Medulla oblongata (tissue), 1 donor: ENCODE measurements at regions not wholly inside any gene's neighbourhood (a gene's known extent, or its start where the extent isn't known, plus 50 kb on each side); places are given as distances from the start of the nearest gene placed in this dataset.
"Not testable (repeated sequence)": the region's sequence is repeated elsewhere in the genome, so short reads cannot be mapped to it uniquely, and the experiment has no call there.

Experiments
- DNase-seq: peaks from one replicate; pipeline ENCODE4 v3.0.0-alpha.2; 2015; ENCODE audit errors: extremely low spot score

DNA sequence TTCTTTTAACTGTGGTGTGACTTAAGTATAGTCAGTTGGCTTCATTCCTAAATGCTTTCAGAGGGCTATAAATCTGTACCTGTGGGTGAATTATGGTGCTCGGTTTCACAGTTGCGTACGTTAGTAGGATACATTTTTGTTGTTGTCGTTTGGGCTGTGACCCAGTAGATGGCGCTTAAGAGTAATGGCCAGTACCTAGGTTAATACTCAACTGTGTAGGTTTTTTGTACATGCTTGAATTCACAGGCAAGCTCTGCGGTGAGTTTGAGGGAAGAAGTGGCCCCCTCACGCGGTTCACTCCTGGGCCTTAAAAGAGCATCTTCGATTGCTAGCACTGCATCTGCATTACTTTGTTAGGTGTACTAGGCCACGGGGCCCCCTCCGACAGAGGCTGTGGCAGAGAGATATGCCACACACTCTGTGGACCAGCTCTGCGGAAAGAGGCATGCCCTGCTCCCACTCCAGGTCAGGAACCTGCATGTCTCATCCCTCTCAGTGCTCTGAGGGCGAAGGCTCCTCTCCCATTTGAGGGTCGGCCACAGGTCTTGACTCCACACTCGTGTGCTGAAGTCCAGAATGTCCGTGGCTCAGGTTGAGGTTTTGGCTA lies 224.6 kb upstream of the TBL1Y start:
- DNase-seq = not testable (repeated sequence)

DNA sequence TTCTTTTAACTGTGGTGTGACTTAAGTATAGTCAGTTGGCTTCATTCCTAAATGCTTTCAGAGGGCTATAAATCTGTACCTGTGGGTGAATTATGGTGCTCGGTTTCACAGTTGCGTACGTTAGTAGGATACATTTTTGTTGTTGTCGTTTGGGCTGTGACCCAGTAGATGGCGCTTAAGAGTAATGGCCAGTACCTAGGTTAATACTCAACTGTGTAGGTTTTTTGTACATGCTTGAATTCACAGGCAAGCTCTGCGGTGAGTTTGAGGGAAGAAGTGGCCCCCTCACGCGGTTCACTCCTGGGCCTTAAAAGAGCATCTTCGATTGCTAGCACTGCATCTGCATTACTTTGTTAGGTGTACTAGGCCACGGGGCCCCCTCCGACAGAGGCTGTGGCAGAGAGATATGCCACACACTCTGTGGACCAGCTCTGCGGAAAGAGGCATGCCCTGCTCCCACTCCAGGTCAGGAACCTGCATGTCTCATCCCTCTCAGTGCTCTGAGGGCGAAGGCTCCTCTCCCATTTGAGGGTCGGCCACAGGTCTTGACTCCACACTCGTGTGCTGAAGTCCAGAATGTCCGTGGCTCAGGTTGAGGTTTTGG lies 208.8 kb upstream of the TBL1Y start:
- DNase-seq = not testable (repeated sequence)

DNA sequence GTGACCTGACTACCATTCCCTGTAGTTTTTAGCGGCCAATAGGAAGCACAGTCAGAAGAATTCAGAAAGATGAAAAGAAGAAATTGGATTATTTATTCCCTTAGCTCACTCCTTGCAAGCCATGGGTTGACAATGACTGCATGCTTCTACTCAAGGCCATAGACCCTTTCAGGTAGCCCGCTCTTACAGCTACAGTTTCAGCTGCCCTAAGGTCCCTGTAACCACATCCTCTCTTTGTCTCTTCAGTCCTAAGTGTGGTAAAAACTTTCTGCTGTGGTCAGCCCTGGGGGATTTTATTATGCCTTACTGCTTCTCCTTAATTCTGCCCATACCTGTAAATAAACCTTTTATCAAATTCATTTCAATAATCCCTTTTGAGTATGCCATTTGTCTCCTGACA lies 189.1 kb upstream of the TBL1Y start:
- not testable (repeated sequence) for DNase-seq

- DNase-seq = not testable (repeated sequence)
Observed at GRCh38 chrY:6747210-6747609, 163.3 kb upstream of the TBL1Y start.

DNA sequence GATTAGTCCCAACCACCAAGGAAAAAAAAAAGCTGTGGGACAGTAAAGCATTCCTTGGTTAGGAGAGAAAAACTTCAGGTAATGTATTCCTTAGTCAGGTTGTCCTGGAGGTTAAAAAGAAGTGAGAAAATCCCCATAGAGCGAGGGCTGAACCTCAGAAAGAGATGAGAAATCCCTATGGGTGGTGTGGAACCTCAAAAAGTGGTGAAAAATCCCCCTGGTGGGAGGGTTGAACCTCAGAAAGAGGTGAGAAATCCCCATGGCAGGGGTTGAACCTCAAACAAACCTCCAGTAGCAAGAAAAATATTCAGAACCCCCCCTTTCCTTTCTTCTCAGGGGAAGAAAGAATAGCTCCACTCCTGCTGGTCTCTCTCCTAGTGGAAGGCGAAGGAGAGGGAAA lies 128.2 kb upstream of the TBL1Y start:
- no peak for DNase-seq

- DNase-seq = no peak
Observed at GRCh38 chrY:6786960-6787359, 123.5 kb upstream of the TBL1Y start.

DNA sequence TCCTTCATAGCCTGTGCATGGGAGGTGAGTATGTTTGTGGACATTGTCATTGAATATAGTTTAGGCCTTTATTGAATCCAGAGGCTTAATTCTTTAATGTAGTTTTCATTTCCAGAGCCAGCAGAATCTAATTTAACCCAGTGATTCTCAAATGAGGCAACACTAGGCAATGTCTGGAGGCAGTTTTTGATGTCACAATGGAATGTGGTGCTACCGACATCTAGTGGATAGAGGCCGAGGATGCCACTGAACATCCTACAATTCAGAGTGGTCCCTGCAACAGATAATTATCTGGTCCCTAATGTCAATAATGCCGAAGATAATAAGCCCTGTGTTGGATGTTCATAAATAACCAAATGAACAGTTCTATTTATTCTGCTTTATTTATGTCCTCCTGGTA lies 98.9 kb upstream of the TBL1Y start:
- DNase-seq = peak; percentile 2
